ENCODE measurements at regions not wholly inside any gene's neighbourhood (a gene's known extent, or its start where the extent isn't known, plus 50 kb on each side); places are given as distances from the start of the nearest gene placed in this dataset.

DNA sequence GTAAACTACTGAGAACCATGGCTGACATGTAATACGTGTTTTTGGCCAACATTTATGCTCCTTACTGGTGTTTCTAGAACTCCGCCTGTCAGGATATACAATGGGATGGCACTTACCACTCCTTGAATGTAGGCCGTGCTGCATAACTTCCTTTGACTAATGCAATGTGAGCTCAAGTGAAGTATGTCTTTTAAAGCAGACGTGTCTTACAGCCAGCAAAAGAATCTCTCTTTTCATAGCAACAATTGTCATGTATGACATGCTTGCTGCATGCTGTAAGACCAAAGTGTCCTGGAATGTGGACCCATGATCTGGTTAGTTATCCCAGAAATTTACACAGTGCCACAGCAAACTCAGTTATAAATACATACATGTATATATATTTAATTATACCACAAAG lies 1202.7 kb upstream of the PIK3C3 start:
- Histone ChIP-seq H3K4me1 (ENCODE audit: control insufficient read depth, insufficient read depth, low read length) (no peaks in the 10 kb centered on the region), H3K9me3 (replicated peaks; ENCODE audit: control insufficient read depth, insufficient read depth, low read length) (no peaks in the 10 kb centered on the region), H3K36me3 (ENCODE audit: control insufficient read depth in 2 of 2, insufficient read depth in 2 of 2, low read length in 1 of 2) (no peaks in the 10 kb centered on the region), H3K79me2 (ENCODE audit: control insufficient read depth, insufficient read depth, low read length) (no peaks in the 10 kb centered on the region), H4K20me1 (ENCODE audit: control insufficient read depth, insufficient read depth) (no peaks in the 10 kb centered on the region), H3K27ac (ENCODE audit: control insufficient read depth, insufficient read depth) (no peak overlapping the region), H3K27me3 (replicated peaks in 1 of 2; ENCODE audit: control insufficient read depth in 2 of 2, insufficient read depth in 2 of 2, low read length in 1 of 2) (no peaks in the 10 kb centered on the region), H3K4me3 (no peak overlapping the region), H3K4me2 (ENCODE audit: control insufficient read depth, insufficient read depth) (no peak overlapping the region), H3K9ac (ENCODE audit: control insufficient read depth, insufficient read depth, low read length) (no peak overlapping the region), H2AFZ (ENCODE audit: control insufficient read depth, low read depth, low read length) (no peak overlapping the region)
- in situ Hi-C loops (cut with MboI): no loop called here
- FAIRE-seq (no peak), DNase-seq (ENCODE audit: low read depth, low spot score) (no peak), ATAC-seq (no peak)
- 34% methylated on average over 4 of the region's 4 CpGs for WGBS (ENCODE audit: insufficient coverage, insufficient replicate concordance, low lambda C conversion rate, missing lambda C conversion rate)
- intact Hi-C loops (cut with micrococcal nuclease; ENCODE audit: unreplicated experiment): no loop called here
- ChIA-PET POLR2A (no interaction called here), RAD21 (ENCODE audit: unreplicated experiment) (no interaction called here), CTCF (no interaction called here), SMC1A (ENCODE audit: uncharacterized antibody, unreplicated experiment) (no interaction called here)
- BruUV-seq (replicated peaks): no TSS peak
- TF ChIP-seq, protein P1, sequence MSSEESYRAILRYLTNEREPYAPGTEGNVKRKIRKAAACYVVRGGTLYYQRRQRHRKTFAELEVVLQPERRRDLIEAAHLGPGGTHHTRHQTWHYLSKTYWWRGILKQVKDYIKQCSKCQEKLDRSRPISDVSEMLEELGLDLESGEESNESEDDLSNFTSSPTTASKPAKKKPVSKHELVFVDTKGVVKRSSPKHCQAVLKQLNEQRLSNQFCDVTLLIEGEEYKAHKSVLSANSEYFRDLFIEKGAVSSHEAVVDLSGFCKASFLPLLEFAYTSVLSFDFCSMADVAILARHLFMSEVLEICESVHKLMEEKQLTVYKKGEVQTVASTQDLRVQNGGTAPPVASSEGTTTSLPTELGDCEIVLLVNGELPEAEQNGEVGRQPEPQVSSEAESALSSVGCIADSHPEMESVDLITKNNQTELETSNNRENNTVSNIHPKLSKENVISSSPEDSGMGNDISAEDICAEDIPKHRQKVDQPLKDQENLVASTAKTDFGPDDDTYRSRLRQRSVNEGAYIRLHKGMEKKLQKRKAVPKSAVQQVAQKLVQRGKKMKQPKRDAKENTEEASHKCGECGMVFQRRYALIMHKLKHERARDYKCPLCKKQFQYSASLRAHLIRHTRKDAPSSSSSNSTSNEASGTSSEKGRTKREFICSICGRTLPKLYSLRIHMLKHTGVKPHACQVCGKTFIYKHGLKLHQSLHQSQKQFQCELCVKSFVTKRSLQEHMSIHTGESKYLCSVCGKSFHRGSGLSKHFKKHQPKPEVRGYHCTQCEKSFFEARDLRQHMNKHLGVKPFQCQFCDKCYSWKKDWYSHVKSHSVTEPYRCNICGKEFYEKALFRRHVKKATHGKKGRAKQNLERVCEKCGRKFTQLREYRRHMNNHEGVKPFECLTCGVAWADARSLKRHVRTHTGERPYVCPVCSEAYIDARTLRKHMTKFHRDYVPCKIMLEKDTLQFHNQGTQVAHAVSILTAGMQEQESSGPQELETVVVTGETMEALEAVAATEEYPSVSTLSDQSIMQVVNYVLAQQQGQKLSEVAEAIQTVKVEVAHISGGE (CRISPR knock-in tag; IDR thresholded peaks at IDR 0.05): no peak
- TF ChIP-seq ETV6 (conservative IDR thresholded peaks at IDR 0.05 in 1 of 2, IDR thresholded peaks at IDR 0.05 in 1 of 2; ENCODE audit: borderline replicate concordance in 1 of 2, low read depth in 1 of 2): no peak
- no peak for TF ChIP-seq EZH2 (IDR thresholded peaks at IDR 0.05; ENCODE audit: borderline replicate concordance, control insufficient read depth, low read depth, low read length)
- no peak for TF ChIP-seq BCL11A (IDR thresholded peaks at IDR 0.05; ENCODE audit: low read depth, low read length)
- TF ChIP-seq MLLT1 (IDR thresholded peaks at IDR 0.05): no peak
- no peak for TF ChIP-seq ZNF24 (IDR thresholded peaks at IDR 0.05)
- no peak for TF ChIP-seq TARDBP (IDR thresholded peaks at IDR 0.05; ENCODE audit: borderline replicate concordance)

Data from GM12878 (cell line).